Endothelial cell of umbilical vein (primary cell): ENCODE measurements at regions not wholly inside any gene's neighbourhood (a gene's known extent, or its start where the extent isn't known, plus 50 kb on each side); places are given as distances from the start of the nearest gene placed in this dataset.

Source experiments
- BruUV-seq: library from RNA; stranded (reverse); fragments of 400-500 nt; replicated peaks from 2 replicates; lab custom pipeline; 2021; lab: Mats Ljungman, UMichigan
- CTCF ChIA-PET: fragments of 300-600, 350-600 bp; sonication (Branson Sonifier 250); formaldehyde crosslinking; loops from one replicate; lab custom pipeline; 2021; ENCODE audit warnings: antibody characterized with exemption, inconsistent platforms; lab: Charles Lee
- POLR2A ChIA-PET: fragments of 300-600, 350-600 bp; sonication (Branson Sonifier 250); formaldehyde crosslinking; loops from one replicate; lab custom pipeline; 2021; ENCODE audit warnings: antibody characterized with exemption, inconsistent platforms; lab: Charles Lee
- DNase-seq: peaks from one replicate; pipeline ENCODE4 v3.0.0-alpha.2; 2011; ENCODE audit warnings: low read depth, low spot score
- FAIRE-seq: peaks from 2 replicates; lab custom pipeline; 2011; peaks lifted over from hg19 to GRCh38; lab: Jason Lieb, UNC
- H2AFZ ChIP-seq: 2 replicates; pipeline ENCODE4 v1.6.0; 2012; ENCODE audit warnings: low read depth, low read length, control low read depth, inconsistent platforms
- H3K27ac ChIP-seq: 2 replicates; pipeline ENCODE4 v1.5.1; 2011; ENCODE audit warnings: low read depth, mild to moderate bottlenecking, control low read depth, low read length, moderate library complexity; ENCODE audit not compliant: insufficient read depth
- H3K27me3 ChIP-seq, 2 experiments: 2 replicates each; pipeline versions ENCODE4 v1.6.0 to v1.6.1; 2011; ENCODE audit warnings: low read length in 2 of 2, mixed read lengths in 1 of 2; ENCODE audit not compliant: control insufficient read depth in 2 of 2, insufficient read depth in 2 of 2
- H3K36me3 ChIP-seq, 2 experiments: 2 replicates in 1 of 2; 3 replicates in 1 of 2; pipeline ENCODE4 v1.5.1; 2011; ENCODE audit warnings: low read length in 2 of 2, mild to moderate bottlenecking in 1 of 2, moderate library complexity in 1 of 2; ENCODE audit not compliant: control insufficient read depth in 2 of 2, insufficient read depth in 2 of 2; ENCODE audit errors: extremely low read depth in 1 of 2
- H3K4me1 ChIP-seq: 3 replicates; pipeline ENCODE4 v1.5.1; 2011; ENCODE audit warnings: mild to moderate bottlenecking, low read length; ENCODE audit not compliant: control insufficient read depth, insufficient read depth; ENCODE audit errors: extremely low read depth
- H3K4me2 ChIP-seq: 2 replicates; pipeline ENCODE4 v1.6.1; 2011; ENCODE audit warnings: low read length, control low read depth, mixed read lengths; ENCODE audit not compliant: insufficient read depth
- H3K4me3 ChIP-seq, 3 experiments: fragments of 200-600 bp in 1 of 3; sonication (generic), shearing (Covaris generic) in 1 of 3; replicated peaks in 1 of 3; 2 replicates each; pipeline ENCODE4 v1.5.1; 2011 to 2016; ENCODE audit warnings: control low read depth in 3 of 3, low read length in 3 of 3, mild to moderate bottlenecking in 2 of 3, inconsistent platforms in 1 of 3, low read depth in 1 of 3, moderate library complexity in 1 of 3; ENCODE audit not compliant: insufficient read depth in 1 of 3
- H3K79me2 ChIP-seq: 2 replicates; pipeline ENCODE4 v1.6.0; 2012; ENCODE audit warnings: low read length, inconsistent platforms; ENCODE audit not compliant: control insufficient read depth, insufficient read depth
- H3K9ac ChIP-seq: replicated peaks from 2 replicates; pipeline ENCODE3; 2011; ENCODE audit warnings: low read length, control low read depth; ENCODE audit not compliant: insufficient read depth; ENCODE audit errors: extremely low read depth
- H3K9me1 ChIP-seq: replicated peaks from 3 replicates; pipeline ENCODE4 v1.6.0; 2011; ENCODE audit warnings: mild to moderate bottlenecking, low read length; ENCODE audit not compliant: control insufficient read depth, insufficient read depth; ENCODE audit errors: extremely low read depth
- H3K9me3 ChIP-seq: replicated peaks from 2 replicates; pipeline ENCODE4 v1.5.1; 2012; ENCODE audit warnings: low read length, inconsistent platforms; ENCODE audit not compliant: control insufficient read depth, insufficient read depth
- H4K20me1 ChIP-seq: replicated peaks from 2 replicates; pipeline ENCODE3; 2011; ENCODE audit warnings: mild to moderate bottlenecking, low read length; ENCODE audit not compliant: control insufficient read depth, insufficient read depth; ENCODE audit errors: extremely low read depth
- EZH2 ChIP-seq: IDR thresholded peaks from 2 replicates; pipeline ENCODE4 v1.6.1; 2012; ENCODE audit warnings: borderline replicate concordance, low read depth, mild to moderate bottlenecking, moderate library complexity, low read length, inconsistent platforms; ENCODE audit not compliant: severe bottlenecking
- FOS ChIP-seq: IDR thresholded peaks from 2 replicates; pipeline ENCODE4 v1.6.1; 2011; ENCODE audit warnings: mild to moderate bottlenecking, low read length, moderate library complexity, borderline replicate concordance; ENCODE audit not compliant: insufficient read depth
- GATA2 ChIP-seq: IDR thresholded peaks from 2 replicates; pipeline ENCODE4 v1.7.0; 2011; ENCODE audit warnings: low read depth, mild to moderate bottlenecking, moderate library complexity, mixed read lengths, low read length; ENCODE audit not compliant: insufficient read length, insufficient read depth
- JUN ChIP-seq: IDR thresholded peaks from 2 replicates; pipeline ENCODE4 v1.6.1; 2011; ENCODE audit warnings: borderline replicate concordance, low read depth; ENCODE audit not compliant: insufficient read length, insufficient read depth
- MYC ChIP-seq: IDR thresholded peaks from one replicate; pipeline ENCODE4 v1.6.1; 2011; ENCODE audit warnings: mild to moderate bottlenecking, low read depth, low read length
- POLR2A ChIP-seq: IDR thresholded peaks from 2 replicates; pipeline ENCODE4 v1.6.1; 2012; ENCODE audit warnings: low read depth, mild to moderate bottlenecking, control low read depth, low read length
- POLR2AphosphoS5 ChIP-seq: IDR thresholded peaks from 2 replicates; pipeline ENCODE4 v1.6.1; 2012; ENCODE audit warnings: low read depth, mild to moderate bottlenecking, control low read depth, low read length, moderate library complexity; ENCODE audit not compliant: insufficient read depth
- dilution Hi-C: fragments of 300-500 bp; cut with MboI; formaldehyde crosslinking; loops from one replicate; pipeline ENCODE4 v1.15.0; 2019; ENCODE audit warnings: low sequenced_read_pairs; ENCODE audit not compliant: extremely low pct_ligation_motif_present
- intact Hi-C: fragments of 100-400 bp; cut with micrococcal nuclease; formaldehyde crosslinking; loops from one replicate; pipeline ENCODE4 v1.10.0; 2022
- TF ChIP-seq, protein P1 (sequence below): IDR thresholded peaks from 2 replicates; pipeline ENCODE4 v1.6.1; 2011; ENCODE audit not compliant: insufficient read depth, insufficient read length
- TF ChIP-seq, protein P2 (sequence below), 2 donors: IDR thresholded peaks; 1 replicate in 1 of 2; 2 replicates in 1 of 2; pipeline ENCODE4 v1.5.1; 2011; ENCODE audit warnings: low read length in 2 of 2, mild to moderate bottlenecking in 2 of 2, moderate library complexity in 2 of 2, control low read depth in 1 of 2, inconsistent platforms in 1 of 2, low read depth in 1 of 2; ENCODE audit not compliant: insufficient read depth in 1 of 2; ENCODE audit errors: extremely low read depth in 1 of 2

DNA sequence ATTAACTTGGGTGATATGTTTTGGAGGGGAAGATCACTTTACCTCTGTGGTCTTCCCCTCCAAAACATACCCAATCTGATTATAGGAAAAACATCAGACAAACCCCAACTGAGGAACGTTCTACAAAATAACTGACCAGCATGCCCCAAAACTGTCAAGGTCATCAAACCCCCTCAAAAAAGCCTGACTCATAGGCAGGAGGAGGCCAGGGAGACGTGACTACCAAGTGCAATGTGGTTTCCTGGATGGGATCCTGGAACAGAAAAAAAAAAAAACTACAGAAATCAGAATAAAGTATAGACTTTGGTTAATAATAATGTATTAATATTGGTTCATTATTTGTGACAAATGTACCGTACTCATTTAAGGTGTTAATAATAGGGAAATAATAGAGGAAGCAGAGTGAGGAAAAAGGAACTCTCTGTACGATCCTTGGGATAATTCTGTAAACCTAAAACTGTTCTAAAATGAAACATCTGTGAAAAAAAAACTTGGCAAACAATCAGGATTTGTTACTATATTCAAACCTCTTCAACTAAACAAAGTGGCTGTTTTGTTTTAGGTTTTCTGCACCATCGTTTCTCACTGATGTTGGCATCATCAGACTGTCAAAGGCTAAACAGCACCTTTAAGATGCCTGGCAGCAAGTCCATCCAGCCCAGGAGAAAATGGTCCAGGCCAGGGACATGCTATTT is 266.7 kb upstream of the SDK2 start:
- CTCF ChIA-PET: no interaction called here
- H4K20me1 ChIP-seq: no peaks in the 10 kb centered on the region
- H3K79me2 ChIP-seq: no peaks in the 10 kb centered on the region
- H3K4me1 ChIP-seq: no peaks in the 10 kb centered on the region
- no peaks in the 10 kb centered on the region for H3K9me3 ChIP-seq
- no peak overlapping the region for H3K9ac ChIP-seq
- H3K36me3 ChIP-seq: no peaks in the 10 kb centered on the region
- POLR2A ChIA-PET: no interaction called here
- intact Hi-C loops (no loop called here), dilution Hi-C loops (no loop called here)
- no peak overlapping the region for H3K27ac ChIP-seq
- no peaks in the 10 kb centered on the region for H3K27me3 ChIP-seq
- H3K9me1 ChIP-seq: no peaks in the 10 kb centered on the region
- no peak overlapping the region for H3K4me3 ChIP-seq
- no peak for DNase-seq
- TF ChIP-seq MYC (no peak), POLR2AphosphoS5 (no peak), JUN (no peak), EZH2 (no peak), GATA2 (no peak), FOS (no peak), POLR2A (no peak)
- TF ChIP-seq, protein P1, sequence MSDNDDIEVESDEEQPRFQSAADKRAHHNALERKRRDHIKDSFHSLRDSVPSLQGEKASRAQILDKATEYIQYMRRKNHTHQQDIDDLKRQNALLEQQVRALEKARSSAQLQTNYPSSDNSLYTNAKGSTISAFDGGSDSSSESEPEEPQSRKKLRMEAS: no peak
- TF ChIP-seq, protein P2, sequence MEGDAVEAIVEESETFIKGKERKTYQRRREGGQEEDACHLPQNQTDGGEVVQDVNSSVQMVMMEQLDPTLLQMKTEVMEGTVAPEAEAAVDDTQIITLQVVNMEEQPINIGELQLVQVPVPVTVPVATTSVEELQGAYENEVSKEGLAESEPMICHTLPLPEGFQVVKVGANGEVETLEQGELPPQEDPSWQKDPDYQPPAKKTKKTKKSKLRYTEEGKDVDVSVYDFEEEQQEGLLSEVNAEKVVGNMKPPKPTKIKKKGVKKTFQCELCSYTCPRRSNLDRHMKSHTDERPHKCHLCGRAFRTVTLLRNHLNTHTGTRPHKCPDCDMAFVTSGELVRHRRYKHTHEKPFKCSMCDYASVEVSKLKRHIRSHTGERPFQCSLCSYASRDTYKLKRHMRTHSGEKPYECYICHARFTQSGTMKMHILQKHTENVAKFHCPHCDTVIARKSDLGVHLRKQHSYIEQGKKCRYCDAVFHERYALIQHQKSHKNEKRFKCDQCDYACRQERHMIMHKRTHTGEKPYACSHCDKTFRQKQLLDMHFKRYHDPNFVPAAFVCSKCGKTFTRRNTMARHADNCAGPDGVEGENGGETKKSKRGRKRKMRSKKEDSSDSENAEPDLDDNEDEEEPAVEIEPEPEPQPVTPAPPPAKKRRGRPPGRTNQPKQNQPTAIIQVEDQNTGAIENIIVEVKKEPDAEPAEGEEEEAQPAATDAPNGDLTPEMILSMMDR (IDR thresholded peaks at IDR 0.05; ENCODE audit: extremely low read depth in 1 of 2, insufficient read depth in 1 of 2, low read depth in 1 of 2, low read length in 2 of 2): no peak
- BruUV-seq: no TSS peak
- H2AFZ ChIP-seq: no peak overlapping the region
- no peak for FAIRE-seq
- no peak overlapping the region for H3K4me2 ChIP-seq
